Ascending aorta (tissue), 2 donors: ENCODE measurements at regions not wholly inside any gene's neighbourhood (a gene's known extent, or its start where the extent isn't known, plus 50 kb on each side); places are given as distances from the start of the nearest gene placed in this dataset.

ENCODE experiments used
- DNase-seq, 2 donors: peaks; one replicate each; pipeline ENCODE4 v3.0.0-alpha.2; 2019; ENCODE audit warnings: low spot score in 2 of 2
- H3K27ac ChIP-seq, 2 donors: fragments of 200-600 bp; sonication (generic); one replicate each; pipeline ENCODE4 v1.5.1; 2016 to 2017; ENCODE audit warnings: mild to moderate bottlenecking in 1 of 2
- H3K27me3 ChIP-seq: fragments of 200-600 bp; sonication (generic); one replicate; pipeline ENCODE4 v1.5.1; 2017
- H3K36me3 ChIP-seq, 2 donors: fragments of 200-600 bp; sonication (generic); one replicate each; pipeline ENCODE4 v1.5.1; 2016
- H3K4me1 ChIP-seq, 2 donors: fragments of 200-600 bp; sonication (generic); one replicate each; pipeline ENCODE4 v1.5.1; 2016 to 2017; ENCODE audit warnings: mild to moderate bottlenecking in 1 of 2
- H3K4me3 ChIP-seq, 2 donors: fragments of 200-600 bp; sonication (generic); one replicate each; pipeline ENCODE4 v1.5.1; 2016 to 2017; ENCODE audit warnings: mild to moderate bottlenecking in 1 of 2
- H3K9me3 ChIP-seq, 2 donors: fragments of 200-600 bp; sonication (generic); one replicate each; pipeline ENCODE4 v1.5.1; 2016
- intact Hi-C: fragments of 100-400 bp; cut with DNase I; formaldehyde crosslinking; loops from one replicate; pipeline ENCODE4 v1.15.1; 2023
- TF ChIP-seq, protein P1 (sequence below), 3 experiments: fragments of 200-600 bp in 2 of 3; fragments of 450-650 bp in 1 of 3; sonication (generic) in 2 of 3; IDR thresholded peaks; one replicate each; pipeline ENCODE4 v1.5.1; 2016 to 2019; ENCODE audit warnings: antibody characterized with exemption in 3 of 3, mild to moderate bottlenecking in 1 of 3, moderate library complexity in 1 of 3

DNA sequence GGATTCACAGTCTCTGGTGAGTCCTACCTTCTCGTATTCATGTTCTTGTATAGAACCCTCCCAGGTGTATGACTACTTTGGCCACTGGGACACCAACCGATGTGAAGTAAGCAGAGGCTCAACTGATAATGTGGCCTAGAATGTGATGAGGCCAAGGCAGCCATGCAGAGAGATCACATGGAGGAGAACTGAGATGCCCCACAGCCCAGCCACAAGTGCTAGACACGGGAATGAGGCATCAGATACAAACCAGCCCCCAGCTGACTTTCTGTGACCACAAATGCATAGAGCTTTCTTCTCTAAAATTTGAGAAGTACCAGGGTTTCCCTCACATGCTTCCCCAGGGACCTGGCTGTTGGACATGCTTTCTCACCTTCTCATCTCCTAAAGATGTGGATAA, 375.7 kb downstream of the CCSER2 start:
- H3K9me3 ChIP-seq = no peaks in the 10 kb centered on the region
- TF ChIP-seq, protein P1, sequence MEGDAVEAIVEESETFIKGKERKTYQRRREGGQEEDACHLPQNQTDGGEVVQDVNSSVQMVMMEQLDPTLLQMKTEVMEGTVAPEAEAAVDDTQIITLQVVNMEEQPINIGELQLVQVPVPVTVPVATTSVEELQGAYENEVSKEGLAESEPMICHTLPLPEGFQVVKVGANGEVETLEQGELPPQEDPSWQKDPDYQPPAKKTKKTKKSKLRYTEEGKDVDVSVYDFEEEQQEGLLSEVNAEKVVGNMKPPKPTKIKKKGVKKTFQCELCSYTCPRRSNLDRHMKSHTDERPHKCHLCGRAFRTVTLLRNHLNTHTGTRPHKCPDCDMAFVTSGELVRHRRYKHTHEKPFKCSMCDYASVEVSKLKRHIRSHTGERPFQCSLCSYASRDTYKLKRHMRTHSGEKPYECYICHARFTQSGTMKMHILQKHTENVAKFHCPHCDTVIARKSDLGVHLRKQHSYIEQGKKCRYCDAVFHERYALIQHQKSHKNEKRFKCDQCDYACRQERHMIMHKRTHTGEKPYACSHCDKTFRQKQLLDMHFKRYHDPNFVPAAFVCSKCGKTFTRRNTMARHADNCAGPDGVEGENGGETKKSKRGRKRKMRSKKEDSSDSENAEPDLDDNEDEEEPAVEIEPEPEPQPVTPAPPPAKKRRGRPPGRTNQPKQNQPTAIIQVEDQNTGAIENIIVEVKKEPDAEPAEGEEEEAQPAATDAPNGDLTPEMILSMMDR (IDR thresholded peaks at IDR 0.05) = no peak
- no peaks in the 10 kb centered on the region for H3K4me1 ChIP-seq
- H3K36me3 ChIP-seq = no peaks in the 10 kb centered on the region
- H3K27ac ChIP-seq = no peak overlapping the region
- intact Hi-C loops = no loop called here
- DNase-seq = no peak
- H3K4me3 ChIP-seq = no peak overlapping the region
- no peaks in the 10 kb centered on the region for H3K27me3 ChIP-seq

DNA sequence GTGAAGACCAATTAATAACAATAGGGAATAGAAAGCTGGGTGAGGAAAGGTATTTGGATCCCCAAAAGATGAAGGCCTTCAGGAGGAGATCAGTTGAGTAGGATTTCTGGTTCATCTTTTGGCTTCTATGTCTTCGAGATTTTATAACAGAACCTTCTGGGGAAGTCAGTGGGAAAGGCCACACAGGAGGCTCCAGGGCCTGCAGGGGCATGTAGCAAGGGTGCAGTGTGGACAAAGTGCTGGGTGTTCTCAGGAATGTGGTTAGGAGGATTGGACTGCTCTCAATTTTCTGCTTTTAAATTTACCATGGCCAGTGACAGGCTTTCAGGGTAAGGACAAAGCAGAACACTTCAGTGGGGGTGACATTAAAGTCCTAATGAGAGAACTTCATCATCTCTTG, 378.0 kb downstream of the CCSER2 start:
- no peaks in the 10 kb centered on the region for H3K4me1 ChIP-seq
- TF ChIP-seq, protein P1 (IDR thresholded peaks at IDR 0.05) = no peak
- H3K9me3 ChIP-seq = no peaks in the 10 kb centered on the region
- intact Hi-C loops = no loop called here
- no peaks in the 10 kb centered on the region for H3K36me3 ChIP-seq
- no peaks in the 10 kb centered on the region for H3K27me3 ChIP-seq
- H3K4me3 ChIP-seq = no peak overlapping the region
- no peak overlapping the region for H3K27ac ChIP-seq
- DNase-seq = no peak

DNA sequence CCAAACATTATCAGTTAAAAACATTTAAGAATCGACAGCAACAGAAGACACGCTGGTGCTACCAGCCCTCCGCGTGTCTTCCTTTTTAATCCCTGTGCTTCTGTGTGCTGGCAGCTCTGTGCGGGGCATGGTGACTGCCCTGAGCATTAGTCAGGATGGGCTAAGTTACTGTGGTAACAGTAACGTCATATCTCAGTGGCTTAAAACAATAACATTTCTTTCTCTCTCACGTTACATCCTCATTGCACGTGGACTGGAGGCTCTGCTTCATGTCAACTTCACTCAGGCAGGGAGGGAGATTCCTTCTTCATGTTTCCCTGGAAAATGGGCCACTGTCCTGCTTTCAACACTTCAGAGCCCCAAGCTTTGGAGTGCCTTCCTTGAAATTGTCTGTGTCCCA, 378.5 kb downstream of the CCSER2 start:
- Histone ChIP-seq H3K4me3 (no peak overlapping the region), H3K9me3 (no peaks in the 10 kb centered on the region), H3K27me3 (no peaks in the 10 kb centered on the region), H3K4me1 (no peaks in the 10 kb centered on the region), H3K36me3 (no peaks in the 10 kb centered on the region), H3K27ac (no peak overlapping the region)
- TF ChIP-seq, protein P1 (IDR thresholded peaks at IDR 0.05) = no peak
- no peak for DNase-seq
- intact Hi-C loops = no loop called here

DNA sequence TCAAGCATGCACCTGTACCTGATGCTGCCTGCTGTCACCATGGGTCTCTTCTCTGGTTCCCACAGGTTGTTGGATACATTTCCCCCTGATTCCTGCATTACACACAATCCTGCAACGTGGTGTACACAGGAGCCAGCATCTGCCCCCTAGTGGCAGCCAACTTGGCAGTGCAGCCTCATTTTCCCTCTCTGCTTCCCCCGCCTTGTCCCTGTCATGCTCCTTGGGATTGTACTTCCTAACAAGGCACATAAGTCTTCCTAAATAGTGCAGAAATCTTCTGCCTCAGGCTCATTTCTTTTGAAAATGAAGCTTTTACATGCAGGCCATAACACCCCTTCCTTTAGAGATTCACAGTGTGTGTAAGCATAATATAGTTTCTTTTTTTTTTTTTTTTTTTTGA, 387.5 kb downstream of the CCSER2 start:
- no peak for DNase-seq
- TF ChIP-seq, protein P1 (IDR thresholded peaks at IDR 0.05) = no peak
- Histone ChIP-seq H3K27me3 (no peaks in the 10 kb centered on the region), H3K9me3 (no peaks in the 10 kb centered on the region), H3K4me3 (no peak overlapping the region), H3K27ac (no peak overlapping the region), H3K36me3 (no peaks in the 10 kb centered on the region), H3K4me1 (no peaks in the 10 kb centered on the region)
- intact Hi-C loops = no loop called here

DNA sequence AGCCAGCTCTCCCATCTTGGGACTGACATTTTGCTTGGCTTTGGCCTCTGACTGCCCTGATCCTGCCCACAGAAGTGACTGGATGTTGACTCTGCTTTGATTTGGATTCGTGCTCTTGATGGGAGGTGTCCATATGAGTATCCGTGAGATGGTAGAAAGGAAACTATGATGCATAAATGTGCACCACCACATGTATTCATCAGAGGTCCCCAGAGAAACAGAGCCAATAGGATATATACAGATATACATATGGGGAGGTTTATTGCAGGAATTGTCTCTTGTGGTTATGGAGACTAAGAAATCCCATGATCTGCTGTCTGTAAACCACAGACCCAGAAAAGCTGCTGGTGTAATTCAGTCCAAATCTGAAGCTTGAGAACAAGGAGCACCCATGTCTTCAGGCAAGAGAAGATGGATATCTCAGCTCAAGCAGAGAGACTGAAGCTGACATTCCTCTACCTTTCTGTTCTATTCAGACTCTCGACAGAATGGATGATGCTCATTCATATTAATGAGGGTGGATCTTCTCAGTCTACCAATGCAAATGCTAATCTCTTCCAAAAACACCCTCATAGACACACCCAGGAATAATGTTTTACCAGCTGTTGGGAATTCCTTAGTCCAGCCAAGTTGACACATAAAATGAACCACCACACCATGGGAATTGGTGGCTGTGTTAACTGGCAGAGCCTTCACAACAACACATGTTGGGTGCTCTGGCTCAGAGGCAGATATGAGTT, 390.7 kb downstream of the CCSER2 start:
- DNase-seq = no peak
- no peak overlapping the region for H3K27ac ChIP-seq
- H3K27me3 ChIP-seq = no peaks in the 10 kb centered on the region
- no peak overlapping the region for H3K4me3 ChIP-seq
- intact Hi-C loops = no loop called here
- H3K36me3 ChIP-seq = no peaks in the 10 kb centered on the region
- no peaks in the 10 kb centered on the region for H3K4me1 ChIP-seq
- TF ChIP-seq, protein P1 (IDR thresholded peaks at IDR 0.05) = no peak
- H3K9me3 ChIP-seq = no peaks in the 10 kb centered on the region

DNA sequence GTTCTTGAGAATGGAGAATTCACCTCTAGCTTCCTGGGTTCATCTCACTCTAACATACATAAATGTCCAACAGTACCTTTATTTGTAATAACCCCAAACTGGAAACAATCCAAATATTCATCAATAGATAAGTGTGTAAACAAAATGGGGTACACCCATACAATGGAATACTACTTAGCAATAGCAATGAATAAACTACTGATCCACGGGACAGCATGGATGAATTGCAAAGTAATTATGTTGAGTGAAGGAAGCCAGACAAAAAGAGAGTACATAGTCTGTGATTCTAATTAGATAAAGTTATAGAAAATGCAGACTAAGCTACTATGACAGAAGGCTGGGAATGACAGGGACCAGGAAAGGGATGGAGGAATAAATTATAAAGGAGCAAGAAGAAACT, 391.3 kb downstream of the CCSER2 start:
- TF ChIP-seq, protein P1 (IDR thresholded peaks at IDR 0.05) = no peak
- Histone ChIP-seq H3K4me3 (no peak overlapping the region), H3K9me3 (no peaks in the 10 kb centered on the region), H3K4me1 (no peaks in the 10 kb centered on the region), H3K27me3 (no peaks in the 10 kb centered on the region), H3K27ac (no peak overlapping the region), H3K36me3 (no peaks in the 10 kb centered on the region)
- intact Hi-C loops = no loop called here
- no peak for DNase-seq
